Lower leg skin (tissue), 3 donors: ENCODE measurements at regions not wholly inside any gene's neighbourhood (a gene's known extent, or its start where the extent isn't known, plus 50 kb on each side); places are given as distances from the start of the nearest gene placed in this dataset.

Experiments
- CTCF ChIP-seq, 3 donors: fragments of 450-650 bp; IDR thresholded peaks; one replicate each; pipeline ENCODE4 v1.5.1; 2016; ENCODE audit warnings: antibody characterized with exemption in 3 of 3, mild to moderate bottlenecking in 3 of 3, moderate library complexity in 2 of 3
- POLR2A ChIP-seq, 2 donors: fragments of 450-650 bp; IDR thresholded peaks; one replicate each; pipeline ENCODE4 v1.6.1; 2016 to 2017; ENCODE audit warnings: antibody characterized with exemption in 2 of 2, mild to moderate bottlenecking in 1 of 2, moderate library complexity in 1 of 2

- TF ChIP-seq POLR2A (IDR thresholded peaks at IDR 0.05): no peak
- TF ChIP-seq CTCF (IDR thresholded peaks at IDR 0.05): no peak
These were observed 67.4 kb upstream of the PRDM11 start for GRCh38 chr11:45079075-45079444.
